Caco-2 (cell line): ENCODE measurements at regions not wholly inside any gene's neighbourhood (a gene's known extent, or its start where the extent isn't known, plus 50 kb on each side); places are given as distances from the start of the nearest gene placed in this dataset.

Experiments used
- BruUV-seq: library from RNA; stranded (reverse); fragments of 400-500 nt; replicated peaks from 2 replicates; lab custom pipeline; 2021; lab: Mats Ljungman, UMichigan
- CTCF ChIA-PET: fragments of 300-600 bp; sonication (Branson Sonifier 250); formaldehyde crosslinking; loops from one replicate; lab custom pipeline; 2022; ENCODE audit warnings: antibody characterized with exemption; lab: Charles Lee
- POLR2A ChIA-PET: fragments of 300-600 bp; sonication (Branson Sonifier 250); formaldehyde crosslinking; loops from one replicate; lab custom pipeline; 2022; ENCODE audit warnings: antibody characterized with exemption; lab: Charles Lee
- DNase-seq, 2 experiments: peaks; one replicate each; pipeline versions ENCODE4 v3.0.0 to v3.0.0-alpha.2; 2020 to 2022
- H3K27me3 ChIP-seq: replicated peaks from 2 replicates; pipeline ENCODE4 v1.6.0; 2011; ENCODE audit warnings: low read length; ENCODE audit not compliant: control insufficient read depth, insufficient read depth
- H3K36me3 ChIP-seq: 2 replicates; pipeline ENCODE4 v1.5.1; 2011; ENCODE audit warnings: low read length; ENCODE audit not compliant: control insufficient read depth, insufficient read depth
- H3K4me1 ChIP-seq: fragments of 250-450 bp; sonication (Bioruptor Pico); 2 replicates; pipeline ENCODE4 v1.5.1; 2020; ENCODE audit warnings: mild to moderate bottlenecking
- H3K4me3 ChIP-seq: 2 replicates; pipeline ENCODE4 v1.5.1; 2011; ENCODE audit warnings: low read depth, mild to moderate bottlenecking, control low read depth, low read length
- H3K9me3 ChIP-seq: fragments of 250-450 bp; sonication (Bioruptor Pico); 2 replicates; pipeline ENCODE4 v1.5.1; 2020; ENCODE audit warnings: mild to moderate bottlenecking, moderate library complexity
- H3K27ac Mint-ChIP-seq: one replicate; pipeline ENCODE4 v1.8.0; 2022; ENCODE audit warnings: mixed read lengths; ENCODE audit not compliant: unreplicated experiment
- H3K27me3 Mint-ChIP-seq: one replicate; pipeline ENCODE4 v1.8.0; 2022; ENCODE audit warnings: mixed read lengths; ENCODE audit not compliant: insufficient read depth, unreplicated experiment
- H3K36me3 Mint-ChIP-seq: one replicate; pipeline ENCODE4 v1.8.0; 2022; ENCODE audit warnings: mild to moderate bottlenecking, mixed read lengths; ENCODE audit not compliant: insufficient read depth, unreplicated experiment
- H3K4me1 Mint-ChIP-seq: one replicate; pipeline ENCODE4 v1.8.0; 2022; ENCODE audit warnings: low read depth, mixed read lengths; ENCODE audit not compliant: unreplicated experiment
- H3K4me3 Mint-ChIP-seq: one replicate; pipeline ENCODE4 v1.8.0; 2022; ENCODE audit warnings: mild to moderate bottlenecking, moderate library complexity, mixed read lengths; ENCODE audit not compliant: unreplicated experiment
- H3K9me3 Mint-ChIP-seq: one replicate; pipeline ENCODE4 v1.8.0; 2022; ENCODE audit warnings: mixed read lengths; ENCODE audit not compliant: unreplicated experiment
- intact Hi-C: fragments of 100-400 bp; cut with micrococcal nuclease; formaldehyde crosslinking; loops from one replicate; pipeline ENCODE4 v1.10.0; 2022; ENCODE audit not compliant: unreplicated experiment
- TF ChIP-seq, protein P1 (sequence below), 2 experiments: fragments of 200-600 bp in 1 of 2; IDR thresholded peaks; 1 replicate in 1 of 2; 2 replicates in 1 of 2; pipeline versions ENCODE4 v1.5.1 to v1.8.0; 2011 to 2022; ENCODE audit warnings: antibody characterized with exemption in 1 of 2, control low read depth in 1 of 2, inconsistent platforms in 1 of 2, low read depth in 1 of 2, low read length in 1 of 2, mild to moderate bottlenecking in 1 of 2, moderate library complexity in 1 of 2; ENCODE audit not compliant: insufficient read depth in 1 of 2, severe bottlenecking in 1 of 2, unreplicated experiment in 1 of 2

DNA sequence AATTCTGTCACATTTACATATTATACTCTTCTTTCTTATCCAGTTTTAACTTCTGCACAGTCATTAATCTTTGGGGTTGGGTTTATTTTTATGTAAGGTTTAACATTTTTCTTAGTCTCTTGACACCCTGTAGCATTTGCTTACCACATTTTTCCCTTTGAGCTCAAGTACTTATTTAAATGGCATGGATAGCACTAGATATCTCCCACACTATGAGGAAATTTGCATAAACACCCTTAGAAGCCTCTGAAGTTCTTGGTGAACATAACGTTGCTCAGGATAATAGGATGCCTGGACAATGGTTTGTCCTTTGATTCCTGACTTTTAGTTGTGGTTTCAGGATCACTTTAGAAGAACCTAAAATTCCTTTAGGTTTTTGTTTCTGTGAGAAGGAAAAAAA lies 338.9 kb downstream of the PCDH17 start:
- no TSS peak for BruUV-seq
- Mint-ChIP-seq H3K27me3 (no peaks in the 10 kb centered on the region), H3K4me1 (no peaks in the 10 kb centered on the region), H3K4me3 (no peak overlapping the region), H3K36me3 (no peaks in the 10 kb centered on the region), H3K9me3 (peaks cover 42% of the 10 kb centered on the region), H3K27ac (no peak overlapping the region)
- TF ChIP-seq, protein P1, sequence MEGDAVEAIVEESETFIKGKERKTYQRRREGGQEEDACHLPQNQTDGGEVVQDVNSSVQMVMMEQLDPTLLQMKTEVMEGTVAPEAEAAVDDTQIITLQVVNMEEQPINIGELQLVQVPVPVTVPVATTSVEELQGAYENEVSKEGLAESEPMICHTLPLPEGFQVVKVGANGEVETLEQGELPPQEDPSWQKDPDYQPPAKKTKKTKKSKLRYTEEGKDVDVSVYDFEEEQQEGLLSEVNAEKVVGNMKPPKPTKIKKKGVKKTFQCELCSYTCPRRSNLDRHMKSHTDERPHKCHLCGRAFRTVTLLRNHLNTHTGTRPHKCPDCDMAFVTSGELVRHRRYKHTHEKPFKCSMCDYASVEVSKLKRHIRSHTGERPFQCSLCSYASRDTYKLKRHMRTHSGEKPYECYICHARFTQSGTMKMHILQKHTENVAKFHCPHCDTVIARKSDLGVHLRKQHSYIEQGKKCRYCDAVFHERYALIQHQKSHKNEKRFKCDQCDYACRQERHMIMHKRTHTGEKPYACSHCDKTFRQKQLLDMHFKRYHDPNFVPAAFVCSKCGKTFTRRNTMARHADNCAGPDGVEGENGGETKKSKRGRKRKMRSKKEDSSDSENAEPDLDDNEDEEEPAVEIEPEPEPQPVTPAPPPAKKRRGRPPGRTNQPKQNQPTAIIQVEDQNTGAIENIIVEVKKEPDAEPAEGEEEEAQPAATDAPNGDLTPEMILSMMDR (IDR thresholded peaks at IDR 0.05; ENCODE audit: insufficient read depth in 1 of 2, low read depth in 1 of 2, low read length in 1 of 2, severe bottlenecking in 1 of 2, unreplicated experiment in 1 of 2), result no peak
- ChIA-PET CTCF (no interaction called here), POLR2A (no interaction called here)
- DNase-seq, result no peak
- H3K36me3 ChIP-seq, result no peaks in the 10 kb centered on the region
- no peaks in the 10 kb centered on the region for H3K27me3 ChIP-seq
- intact Hi-C loops, result no loop called here
- no peak overlapping the region for H3K4me3 ChIP-seq
- no peaks in the 10 kb centered on the region for H3K4me1 ChIP-seq
- 0 out of 2 replicates have a peak, but pooled peaks cover 13% of the 10 kb centered on the region for H3K9me3 ChIP-seq

DNA sequence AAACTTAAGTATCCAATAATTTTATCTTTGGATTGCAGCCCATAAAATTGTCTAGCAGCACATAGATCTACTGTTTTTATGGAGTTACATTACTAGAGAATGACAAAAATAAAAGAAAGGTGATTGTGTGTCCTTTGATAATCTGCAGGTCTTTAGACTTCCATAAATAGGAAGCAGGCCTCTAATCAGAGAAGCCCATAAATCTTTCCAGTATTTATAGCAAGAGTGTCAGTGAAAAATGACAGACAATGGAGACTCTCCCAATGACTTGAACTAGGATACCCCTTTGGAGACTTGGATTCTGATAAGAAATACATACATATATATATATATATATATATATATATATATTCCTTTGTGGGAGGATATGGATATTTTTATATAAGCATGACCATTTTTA lies 351.2 kb downstream of the PCDH17 start:
- H3K27ac Mint-ChIP-seq, result no peak overlapping the region
- no peaks in the 10 kb centered on the region for H3K9me3 ChIP-seq

DNA sequence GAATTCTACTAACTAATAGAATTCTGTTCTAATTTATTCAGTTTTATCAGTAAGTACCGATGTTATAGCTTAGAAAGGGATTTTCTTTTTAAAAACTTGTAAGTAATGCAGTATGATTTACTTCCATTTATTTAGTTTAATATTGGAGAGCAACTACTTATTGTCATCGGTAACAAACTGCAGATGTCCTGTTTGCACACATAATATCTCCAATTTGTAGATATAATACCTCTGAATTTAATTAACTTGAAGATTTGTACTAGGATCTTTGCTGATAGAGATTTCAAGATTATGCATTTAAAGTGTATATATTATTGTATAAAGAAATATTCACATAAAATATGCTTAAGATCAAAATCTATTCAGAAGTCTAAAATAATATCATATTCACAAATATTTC lies 356.7 kb downstream of the PCDH17 start:
- no peaks in the 10 kb centered on the region for H3K9me3 ChIP-seq
- CTCF ChIA-PET, result no interaction called here

More for the DNA sequence above, 351.2 kb downstream of the PCDH17 start:
- H3K4me1 ChIP-seq, result no peaks in the 10 kb centered on the region
- Mint-ChIP-seq H3K4me3 (no peak overlapping the region), H3K27me3 (no peaks in the 10 kb centered on the region), H3K9me3 (no peaks in the 10 kb centered on the region), H3K36me3 (no peaks in the 10 kb centered on the region), H3K4me1 (no peaks in the 10 kb centered on the region)
- no TSS peak for BruUV-seq
- no peaks in the 10 kb centered on the region for H3K36me3 ChIP-seq
- DNase-seq, result no peak
- ChIA-PET CTCF (no interaction called here), POLR2A (no interaction called here)
- H3K27me3 ChIP-seq, result no peaks in the 10 kb centered on the region
- no peak overlapping the region for H3K4me3 ChIP-seq
- intact Hi-C loops, result no loop called here
- TF ChIP-seq, protein P1 (IDR thresholded peaks at IDR 0.05; ENCODE audit: insufficient read depth in 1 of 2, low read depth in 1 of 2, low read length in 1 of 2, severe bottlenecking in 1 of 2, unreplicated experiment in 1 of 2), result no peak

More for the DNA sequence above, 356.7 kb downstream of the PCDH17 start:
- Mint-ChIP-seq H3K36me3 (no peaks in the 10 kb centered on the region), H3K4me1 (no peaks in the 10 kb centered on the region), H3K27ac (no peak overlapping the region), H3K27me3 (no peaks in the 10 kb centered on the region), H3K9me3 (no peaks in the 10 kb centered on the region), H3K4me3 (no peak overlapping the region)
- no TSS peak for BruUV-seq
- TF ChIP-seq, protein P1 (IDR thresholded peaks at IDR 0.05; ENCODE audit: insufficient read depth in 1 of 2, low read depth in 1 of 2, low read length in 1 of 2, severe bottlenecking in 1 of 2, unreplicated experiment in 1 of 2), result no peak
- Histone ChIP-seq H3K4me3 (no peak overlapping the region), H3K27me3 (no peaks in the 10 kb centered on the region), H3K36me3 (no peaks in the 10 kb centered on the region), H3K4me1 (no peaks in the 10 kb centered on the region)
- POLR2A ChIA-PET, result no interaction called here
- intact Hi-C loops, result no loop called here
- DNase-seq, result no peak
